Heart left ventricle (tissue), 13 donors: ENCODE measurements at regions not wholly inside any gene's neighbourhood (a gene's known extent, or its start where the extent isn't known, plus 50 kb on each side); places are given as distances from the start of the nearest gene placed in this dataset.

Source experiments
- CTCF ChIP-seq, 12 donors: fragments of 200-600 bp; sonication (generic) in 4 of 12; IDR thresholded peaks; one replicate each; pipeline versions ENCODE4 v1.5.0 to v1.8.0; 2018 to 2022; ENCODE audit warnings: antibody characterized with exemption in 12 of 12, mild to moderate bottlenecking in 5 of 12
- POLR2A ChIP-seq, 2 donors: fragments of 450-650 bp; IDR thresholded peaks; one replicate each; pipeline ENCODE4 v1.6.1; 2017; ENCODE audit warnings: antibody characterized with exemption in 2 of 2, mild to moderate bottlenecking in 2 of 2, moderate library complexity in 2 of 2
- donor health status: ischemic (EF 13 %, LVEDD 7.1; RV severe dilation, severe dysfunction).
- donor health status: DM: no; HTN: yes; CAD: no.
- donor health status: DM: no; HTN: no; CAD: no.
- donor health status: ischemic (EF 25% LVEDD 6.9; RV normal size, moderate dysfunction).
- donor health status: ischemic (EF 25% LVEDD 5.7; RV mildly dilated, moderate dysfunction).
- donor health status: ischemic (EF 35%, LVEDD 5.7; RV mildly dilated, moderate dysfunction).
- donor health status: nonischemic (EF 11% LVEDD 7.7; RV severe dilation, severe dysfunction).
- donor health status: DM: yes; HTN: yes; CAD: no.
- donor health status: PGD.
- donor health status: ischemic (EF 29% LVEDD 5.4; RV normal size, mild dysfunction).
- donor health status: nonischemic (EF 23%, LVEDD 6.1; RV moderate dilation, normal function).

- TF ChIP-seq CTCF (IDR thresholded peaks at IDR 0.05) = no peak
- no peak for TF ChIP-seq POLR2A (IDR thresholded peaks at IDR 0.05)
These were observed 296.3 kb upstream of the ATXN7L3B start for GRCh38 chr12:74241341-74241740.
